ENCODE measurements at regions not wholly inside any gene's neighbourhood (a gene's known extent, or its start where the extent isn't known, plus 50 kb on each side); places are given as distances from the start of the nearest gene placed in this dataset.

GRCh38 chr7:51759985-51760384 lies 443.4 kb upstream of the COBL start:
- ATAC-seq = no peak

- no peak for ATAC-seq
Measured at GRCh38 chr7:51757960-51758359, 441.4 kb upstream of the COBL start.

GRCh38 chr7:51732951-51733350 lies 416.3 kb upstream of the COBL start:
- no peak for ATAC-seq

GRCh38 chr7:51732116-51732515 lies 415.5 kb upstream of the COBL start:
- ATAC-seq = no peak

- no peak for ATAC-seq
Measured at GRCh38 chr7:51731075-51731474, 414.5 kb upstream of the COBL start.

- ATAC-seq = no peak
Measured at GRCh38 chr7:51727441-51727840, 410.8 kb upstream of the COBL start.

GRCh38 chr7:51706851-51707250 lies 390.2 kb upstream of the COBL start:
- no peak for ATAC-seq

- ATAC-seq = no peak
Measured at GRCh38 chr7:51705701-51706100, 389.1 kb upstream of the COBL start.

- no peak for ATAC-seq
Measured at GRCh38 chr7:51702673-51703072, 386.1 kb upstream of the COBL start.

- ATAC-seq = no peak
Measured at GRCh38 chr7:51701935-51702334, 385.3 kb upstream of the COBL start.

GRCh38 chr7:51700593-51701215 lies 384.1 kb upstream of the COBL start:
- no peak for ATAC-seq

GRCh38 chr7:51693258-51693657 lies 376.6 kb upstream of the COBL start:
- no peak for ATAC-seq

- no peak for ATAC-seq
Measured at GRCh38 chr7:51689547-51689946, 372.9 kb upstream of the COBL start.

- ATAC-seq = no peak
Measured at GRCh38 chr7:51685794-51686193, 369.2 kb upstream of the COBL start.

- no peak for ATAC-seq
Measured at GRCh38 chr7:51680594-51681399, 364.2 kb upstream of the COBL start.

GRCh38 chr7:51679358-51679757 lies 362.7 kb upstream of the COBL start:
- no peak for ATAC-seq

GRCh38 chr7:51666751-51667150 lies 350.1 kb upstream of the COBL start:
- ATAC-seq = no peak

- no peak for ATAC-seq
Measured at GRCh38 chr7:51666266-51666665, 349.7 kb upstream of the COBL start.

GRCh38 chr7:51665045-51665780 lies 348.6 kb upstream of the COBL start:
- no peak for ATAC-seq

- no peak for ATAC-seq
Measured at GRCh38 chr7:51660516-51660915, 343.9 kb upstream of the COBL start.

GRCh38 chr7:51658684-51659083 lies 342.1 kb upstream of the COBL start:
- no peak for ATAC-seq

GRCh38 chr7:51647931-51648351 lies 331.3 kb upstream of the COBL start:
- no peak for ATAC-seq

GRCh38 chr7:51647486-51647885 lies 330.9 kb upstream of the COBL start:
- ATAC-seq = no peak

All from activated CD4-positive, CD25-positive, alpha-beta regulatory T cell treated with anti-CD3 and anti-CD28 coated beads, Interleukin-2, amount 50 U/mL, for 24 hours (primary cell).